GM19025 (cell line): ENCODE measurements at regions not wholly inside any gene's neighbourhood (a gene's known extent, or its start where the extent isn't known, plus 50 kb on each side); places are given as distances from the start of the nearest gene placed in this dataset.
"Not testable (repeated sequence)": the region's sequence is repeated elsewhere in the genome, so short reads cannot be mapped to it uniquely, and the experiment has no call there.

ENCODE experiments used
- ATAC-seq: cut with Tn5 transposase; IDR thresholded peaks from one replicate; pipeline ENCODE4 v1.9.1; 2021; ENCODE audit warnings: mild to moderate bottlenecking, low read depth, moderate library complexity; ENCODE audit not compliant: unreplicated experiment

- no peak for ATAC-seq
These were observed 132.6 kb upstream of the MAP1LC3B2 start for GRCh38 chr12:116426391-116427136.

DNA sequence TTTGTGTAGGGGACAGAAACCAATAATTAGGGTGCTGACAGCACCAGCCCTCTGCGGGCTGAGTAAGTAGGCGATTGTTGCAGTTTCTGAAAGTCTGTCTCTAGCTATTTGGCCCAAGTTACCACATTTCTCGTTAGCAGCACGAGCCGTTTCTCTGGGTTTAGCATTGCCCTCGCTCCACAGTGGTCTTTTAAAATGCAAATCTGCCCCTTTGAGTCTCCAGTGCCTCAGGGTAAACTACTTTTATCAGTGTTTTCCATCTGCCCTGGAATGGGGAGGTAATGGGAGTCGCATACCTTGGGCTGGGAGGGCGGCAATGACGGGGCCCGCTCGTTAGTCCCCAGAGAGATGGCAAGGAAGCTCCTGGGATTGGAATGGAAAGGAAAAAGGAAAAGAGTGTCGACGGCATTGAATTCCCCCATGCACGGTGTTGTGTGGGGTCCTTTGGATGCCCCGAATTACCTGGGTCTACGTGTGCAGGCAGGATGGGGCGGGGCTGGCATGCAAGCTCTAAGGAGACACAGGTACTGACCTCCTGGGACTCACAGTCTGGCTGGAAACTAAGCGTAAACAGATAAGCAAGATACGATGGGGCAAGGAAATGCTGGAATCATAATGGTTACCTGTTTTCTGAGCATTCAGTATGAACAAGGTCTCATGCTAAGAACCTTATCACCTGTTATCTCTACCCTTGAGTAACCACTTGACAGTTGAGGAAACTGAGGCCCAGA is 131.8 kb upstream of the MAP1LC3B2 start:
- ATAC-seq = no peak

GRCh38 chr12:116429826-116430360 is 129.3 kb upstream of the MAP1LC3B2 start:
- no peak for ATAC-seq

DNA sequence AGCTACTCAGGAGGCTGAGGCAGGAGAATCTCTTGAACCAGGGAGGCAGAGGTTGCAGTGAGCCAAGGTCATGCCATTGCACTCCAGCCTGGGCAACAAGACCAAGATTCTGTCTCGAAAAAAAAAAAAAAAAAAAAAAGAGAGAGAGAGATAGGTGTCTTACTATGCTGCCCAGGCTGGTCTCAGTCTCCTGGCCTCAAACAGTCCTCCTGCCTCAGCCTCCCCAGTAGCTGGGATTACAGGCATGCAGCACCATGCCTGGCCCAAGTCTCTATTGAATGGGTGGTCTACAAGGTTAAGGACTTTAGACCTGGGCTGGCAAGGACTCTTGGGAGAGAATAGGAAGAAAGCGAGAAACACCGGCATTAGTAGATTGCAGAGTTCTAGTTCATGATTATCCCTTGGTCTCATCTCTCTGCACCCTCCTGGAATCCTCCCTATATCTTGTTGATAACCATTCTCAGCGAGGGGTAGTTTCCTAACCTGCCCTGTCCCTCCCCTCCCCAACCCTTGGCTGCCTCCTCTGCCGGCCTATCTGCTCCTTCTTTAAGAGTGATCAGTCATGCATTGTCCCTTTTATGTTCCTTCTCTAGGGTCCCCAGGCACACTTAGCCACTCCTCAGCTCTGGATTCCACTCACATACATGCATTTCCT is 128.1 kb upstream of the MAP1LC3B2 start:
- ATAC-seq = no peak

GRCh38 chr12:116431677-116432300 is 127.4 kb upstream of the MAP1LC3B2 start:
- no peak for ATAC-seq

DNA sequence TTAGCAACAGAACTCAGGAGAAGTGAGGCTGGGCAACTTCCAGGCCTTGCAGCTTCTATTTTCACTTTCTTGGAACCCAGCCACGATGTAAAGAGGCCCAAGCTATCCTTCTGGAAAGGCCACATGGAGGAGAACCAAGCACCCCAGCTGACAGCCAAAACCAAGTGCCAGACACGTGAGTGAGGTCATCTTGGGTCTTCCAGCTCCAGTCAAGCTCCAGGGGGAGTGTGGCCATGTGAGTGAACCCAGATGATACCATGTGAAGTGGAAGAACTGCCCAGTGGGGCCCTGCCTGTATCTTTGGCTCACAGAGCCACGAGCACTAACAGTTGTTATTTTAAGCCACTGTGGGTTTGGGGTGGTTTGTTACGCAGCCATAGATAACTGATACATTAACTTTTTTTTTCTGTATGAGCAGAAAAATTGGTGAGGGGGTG is 126.8 kb upstream of the MAP1LC3B2 start:
- ATAC-seq = no peak

GRCh38 chr12:116433249-116433648 is 125.9 kb upstream of the MAP1LC3B2 start:
- no peak for ATAC-seq

DNA sequence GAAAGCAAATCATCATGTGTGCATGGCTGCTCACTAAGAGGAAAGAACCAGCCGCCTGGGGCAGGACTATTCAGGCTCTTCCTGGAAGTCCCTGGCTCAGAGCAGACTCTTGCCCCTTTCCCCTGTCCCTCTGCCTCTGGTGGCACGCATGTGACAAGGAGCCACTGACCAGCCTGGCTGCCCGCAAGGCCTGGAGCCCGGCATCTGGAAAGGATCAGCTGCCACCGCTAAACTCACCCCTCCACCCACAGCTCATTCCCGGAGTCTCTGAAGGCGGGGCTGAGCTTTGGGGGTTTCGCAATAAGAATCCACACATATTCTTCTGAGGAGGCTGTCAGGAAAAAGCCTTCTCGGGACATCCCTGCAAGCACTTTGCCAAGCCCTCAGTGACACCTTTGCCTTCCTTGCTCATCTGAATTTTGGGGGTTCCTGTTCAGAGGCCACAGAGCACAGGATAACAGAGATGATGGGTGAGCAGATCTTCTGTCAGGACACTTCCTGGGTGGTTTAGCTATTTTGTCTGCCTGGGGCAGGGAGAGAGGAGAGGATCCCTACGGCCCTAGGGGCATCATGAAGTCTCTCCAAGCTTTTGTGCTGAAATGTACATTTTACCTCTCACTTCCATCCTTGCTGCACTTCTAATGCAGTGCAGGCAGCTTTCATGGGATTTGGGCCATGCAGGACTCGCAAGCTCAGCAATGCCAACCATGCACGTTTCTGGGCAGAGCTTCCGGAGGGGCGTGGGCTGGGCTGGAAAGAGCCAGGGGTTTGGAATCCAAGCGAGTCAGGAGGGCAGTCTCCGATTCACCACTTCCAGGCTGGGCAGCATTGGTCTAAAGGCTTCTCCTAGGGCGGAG is 124.8 kb upstream of the MAP1LC3B2 start:
- ATAC-seq = no peak

GRCh38 chr12:116435984-116436383 is 123.2 kb upstream of the MAP1LC3B2 start:
- no peak for ATAC-seq

GRCh38 chr12:116436561-116437249 is 122.5 kb upstream of the MAP1LC3B2 start:
- no peak for ATAC-seq

DNA sequence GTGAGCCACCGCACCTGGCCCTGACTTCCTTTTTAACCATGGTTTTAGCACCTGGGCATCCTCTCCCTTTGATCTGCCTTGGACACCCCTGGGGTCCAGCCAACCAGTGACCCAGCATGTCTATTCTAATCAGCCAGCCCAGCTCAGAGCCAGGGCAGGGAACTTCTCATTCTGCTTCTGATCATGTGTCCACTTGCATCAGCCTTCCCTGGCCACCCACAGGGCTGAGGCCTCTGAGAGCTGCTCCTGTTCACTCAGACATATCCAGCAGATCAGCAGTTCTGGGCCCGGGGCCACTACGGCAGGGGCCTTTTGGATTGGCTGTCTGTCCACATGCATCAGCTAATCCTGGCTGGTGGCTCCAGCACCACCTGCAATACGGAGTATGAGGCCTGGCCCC is 117.9 kb upstream of the MAP1LC3B2 start:
- ATAC-seq = no peak

DNA sequence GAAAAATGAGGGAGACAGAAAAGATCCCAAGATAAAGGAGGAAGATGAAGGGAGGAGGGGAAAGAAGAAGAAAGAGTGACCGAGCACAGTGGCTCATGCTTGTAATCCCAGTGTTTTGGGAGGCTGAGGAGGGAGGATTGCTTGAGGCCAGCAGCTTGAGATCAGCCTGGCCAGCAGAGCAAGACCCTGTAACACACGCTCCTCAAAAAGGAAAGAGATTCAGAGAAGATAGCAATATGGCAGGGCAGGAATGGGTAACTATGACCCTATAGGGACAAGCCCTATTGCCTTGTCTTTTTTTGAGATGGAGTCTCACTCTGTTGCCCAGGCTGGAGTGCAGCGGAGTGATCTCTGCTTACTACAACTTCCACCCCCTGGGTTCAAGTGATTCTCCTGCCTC is 116.9 kb upstream of the MAP1LC3B2 start:
- no peak for ATAC-seq

- ATAC-seq = no peak
These were observed 116.2 kb upstream of the MAP1LC3B2 start for GRCh38 chr12:116442946-116443345.

GRCh38 chr12:116443821-116444589 is 115.2 kb upstream of the MAP1LC3B2 start:
- ATAC-seq = no peak

GRCh38 chr12:116444590-116444943 is 114.6 kb upstream of the MAP1LC3B2 start:
- no peak for ATAC-seq

GRCh38 chr12:116448165-116448739 is 110.9 kb upstream of the MAP1LC3B2 start:
- no peak for ATAC-seq

DNA sequence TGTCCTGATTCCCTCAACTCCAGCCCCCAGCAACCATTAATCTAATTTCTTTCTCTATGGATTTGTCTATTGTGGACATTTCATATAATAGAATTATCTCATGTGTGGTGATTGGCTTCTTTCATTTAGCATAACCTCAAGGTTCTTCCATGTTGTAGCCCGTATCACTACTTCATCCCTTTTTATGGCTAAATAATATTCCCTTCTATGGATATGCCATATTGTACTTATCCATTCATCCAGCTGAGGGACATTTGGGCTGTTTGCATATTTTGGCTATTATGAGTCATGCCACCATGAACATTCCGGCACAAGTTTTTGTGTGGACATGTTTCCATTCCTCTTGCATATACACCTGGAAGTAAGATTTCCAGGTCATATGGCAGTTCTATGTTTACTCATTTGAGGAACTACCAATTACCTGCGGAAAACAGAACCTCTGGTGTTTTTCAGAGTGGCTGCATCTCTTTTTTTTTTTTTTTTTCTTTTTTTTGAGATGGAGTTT is 108.7 kb upstream of the MAP1LC3B2 start:
- ATAC-seq = no peak

DNA sequence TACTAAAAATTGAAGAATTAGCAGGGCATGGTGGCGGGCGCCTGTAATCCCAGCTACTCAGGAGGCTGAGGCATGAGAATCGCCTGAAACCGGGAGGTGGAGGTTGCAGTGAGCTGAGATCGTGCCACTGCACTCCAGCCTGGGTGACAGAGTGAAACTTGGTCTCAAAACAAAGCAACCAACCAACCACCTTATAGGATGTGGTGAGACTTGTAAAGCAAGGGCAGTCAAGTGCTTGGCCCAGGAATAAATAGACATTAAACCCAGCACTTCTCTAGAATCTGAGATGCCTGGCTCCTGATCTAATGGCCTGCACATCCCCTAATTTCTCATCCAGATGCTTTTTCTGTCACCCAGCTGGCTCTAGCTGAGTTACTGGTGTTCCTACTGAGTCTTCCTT is 106.2 kb upstream of the MAP1LC3B2 start:
- ATAC-seq = not testable (repeated sequence)
